K562 (cell line): ENCODE measurements at regions not wholly inside any gene's neighbourhood (a gene's known extent, or its start where the extent isn't known, plus 50 kb on each side); places are given as distances from the start of the nearest gene placed in this dataset.

Experiments used
- ATAC-seq: fragments of 200-7000 bp; cut with Tn5 transposase; 3 replicates; pipeline ENCODE4 v1.9.1; 2020; ENCODE audit warnings: moderate library complexity
- BruUV-seq: library from RNA; stranded (reverse); fragments of 400-500 nt; replicated peaks from 2 replicates; lab custom pipeline; 2021; lab: Mats Ljungman, UMichigan
- CTCF ChIA-PET: fragments of 300-600 bp; formaldehyde crosslinking; extraction: SDS; loops from one replicate; lab custom pipeline; 2021; ENCODE audit warnings: low intra/inter-chr PET ratio; lab: Yijun Ruan, JAX
- POLR2A ChIA-PET: fragments of 300-600, 350-650 bp; sonication (Branson Sonifier 250); formaldehyde crosslinking; extraction: SDS; loops from one replicate; lab custom pipeline; 2021; ENCODE audit warnings: antibody characterized with exemption, inconsistent platforms; lab: Yijun Ruan, JAX
- DNase-seq, 4 experiments: peaks; one replicate each; pipeline versions ENCODE4 v3.0.0 to v3.0.0-alpha.2; 2011 to 2018; ENCODE audit warnings: low spot score in 3 of 4, mixed read lengths in 3 of 4; ENCODE audit errors: extremely low read depth in 1 of 4
- FAIRE-seq: peaks from 2 replicates; lab custom pipeline; 2011; peaks lifted over from hg19 to GRCh38; lab: Jason Lieb, UNC
- H2AFZ ChIP-seq: 2 replicates; pipeline ENCODE4 v1.6.0; 2011; ENCODE audit warnings: low read depth, low read length, control low read depth, inconsistent platforms
- H3K27ac ChIP-seq: fragments of 200-600 bp; 3 replicates; pipeline ENCODE4 v1.8.0; 2011; ENCODE audit warnings: low read depth, mild to moderate bottlenecking, control low read depth, inconsistent platforms, low read length, moderate library complexity, mixed read lengths; ENCODE audit errors: extremely low read depth
- H3K27me3 ChIP-seq, 2 experiments: fragments of 300-600 bp in 1 of 2; 2 replicates in 1 of 2; 3 replicates in 1 of 2; pipeline versions ENCODE4 v1.6.0 to v1.8.0; 2011; ENCODE audit warnings: inconsistent platforms in 2 of 2, low read length in 2 of 2, mild to moderate bottlenecking in 1 of 2, mixed read lengths in 1 of 2, moderate library complexity in 1 of 2; ENCODE audit not compliant: control insufficient read depth in 2 of 2, insufficient read depth in 2 of 2
- H3K36me3 ChIP-seq: fragments of 300-600 bp; 3 replicates; pipeline ENCODE4 v1.8.0; 2011; ENCODE audit warnings: mild to moderate bottlenecking, low read length, inconsistent platforms; ENCODE audit not compliant: control insufficient read depth, insufficient read depth
- H3K4me1 ChIP-seq, 2 experiments: fragments of 200-600 bp in 1 of 2; replicated peaks in 1 of 2; 2 replicates in 1 of 2; 3 replicates in 1 of 2; pipeline versions ENCODE4 v1.5.1 to v1.8.0; 2011; ENCODE audit warnings: inconsistent platforms in 2 of 2, low read length in 2 of 2, mild to moderate bottlenecking in 1 of 2, mixed read lengths in 1 of 2, moderate library complexity in 1 of 2; ENCODE audit not compliant: control insufficient read depth in 2 of 2, insufficient read depth in 2 of 2
- H3K4me2 ChIP-seq: 2 replicates; pipeline ENCODE4 v1.6.1; 2011; ENCODE audit warnings: low read length, control low read depth, inconsistent platforms, mixed read lengths; ENCODE audit not compliant: insufficient read depth
- H3K4me3 ChIP-seq: fragments of 200-600 bp; sonication (generic), shearing (Covaris generic); 2 replicates; pipeline ENCODE4 v1.5.1; 2016; ENCODE audit warnings: control low read depth, inconsistent platforms
- H3K79me2 ChIP-seq: fragments of 200-600 bp; 3 replicates; pipeline ENCODE4 v1.8.0; 2011; ENCODE audit warnings: low read length, inconsistent platforms; ENCODE audit not compliant: control insufficient read depth, insufficient read depth
- H3K9ac ChIP-seq, 2 experiments: 2 replicates each; pipeline versions ENCODE4 v1.6.0 to v1.6.1; 2011; ENCODE audit warnings: low read depth in 2 of 2, low read length in 2 of 2, control low read depth in 1 of 2, inconsistent platforms in 1 of 2, mild to moderate bottlenecking in 1 of 2, mixed read lengths in 1 of 2; ENCODE audit not compliant: insufficient read depth in 1 of 2
- H3K9me1 ChIP-seq: one replicate; pipeline ENCODE4 v1.6.0; 2011; ENCODE audit warnings: inconsistent platforms, mild to moderate bottlenecking, low read length, moderate library complexity; ENCODE audit not compliant: control insufficient read depth, insufficient read depth
- H3K9me3 ChIP-seq: replicated peaks from 2 replicates; pipeline ENCODE4 v1.5.1; 2011; ENCODE audit warnings: low read depth, low read length, inconsistent platforms; ENCODE audit not compliant: control insufficient read depth, insufficient read depth
- H4K20me1 ChIP-seq: replicated peaks from 2 replicates; pipeline ENCODE4 v1.6.1; 2011; ENCODE audit warnings: low read length, inconsistent platforms, mixed read lengths; ENCODE audit not compliant: control insufficient read depth, insufficient read depth
- ARID2 ChIP-seq: fragments of 450-650 bp; IDR thresholded peaks from 2 replicates; pipeline ENCODE4 v1.6.1; 2017; ENCODE audit warnings: antibody characterized with exemption, mild to moderate bottlenecking
- CREM ChIP-seq: IDR thresholded peaks from 2 replicates; pipeline ENCODE4 v1.6.1; 2014; ENCODE audit warnings: antibody characterized with exemption, low read depth
- EP300 ChIP-seq: IDR thresholded peaks from 2 replicates; pipeline ENCODE4 v1.6.1; 2012; ENCODE audit warnings: low read length, improper control_type of control experiment
- MCM2 ChIP-seq: fragments of 450-650 bp; IDR thresholded peaks from 2 replicates; pipeline ENCODE4 v1.6.1; 2017; ENCODE audit warnings: low read depth, mild to moderate bottlenecking
- NFRKB ChIP-seq: fragments of 450-650 bp; IDR thresholded peaks from 2 replicates; pipeline ENCODE4 v1.6.1; 2016; ENCODE audit warnings: low read depth
- POLR3A ChIP-seq: IDR thresholded peaks from 2 replicates; pipeline ENCODE4 v1.6.1; 2011; ENCODE audit warnings: borderline replicate concordance, mild to moderate bottlenecking, moderate library complexity; ENCODE audit not compliant: insufficient read length, insufficient read depth; ENCODE audit errors: extremely low read depth
- RCOR1 ChIP-seq, 2 experiments: IDR thresholded peaks; 2 replicates each; pipeline ENCODE4 v1.6.1; 2012; ENCODE audit warnings: low read depth in 2 of 2, low read length in 2 of 2, borderline replicate concordance in 1 of 2, improper control_type of control experiment in 1 of 2
- USF1 ChIP-seq: sonication (generic); formaldehyde crosslinking; IDR thresholded peaks from 2 replicates; pipeline ENCODE4 v1.9.0; 2022; ENCODE audit warnings: mild to moderate bottlenecking, missing genetic modification reagents
- XRCC3 ChIP-seq: fragments of 450-650 bp; IDR thresholded peaks from 2 replicates; pipeline ENCODE4 v1.6.1; 2017; ENCODE audit warnings: mild to moderate bottlenecking, moderate library complexity
- ZNF785 ChIP-seq: fragments of 250-450 bp; sonication (Bioruptor Pico); IDR thresholded peaks from 2 replicates; pipeline ENCODE4 v1.4.0; 2020; ENCODE audit warnings: mild to moderate bottlenecking
- WGBS: fragments of 100-300 bp; shearing (Covaris generic); methylation state at CpG from one replicate; pipeline ENCODE4 v1.1.6; 2016; ENCODE audit warnings: low coverage, mixed read lengths; ENCODE audit not compliant: insufficient coverage; ENCODE audit errors: missing lambda C conversion rate; 5-methylcytosine and 5-hydroxymethylcytosine counted together
- in situ Hi-C: fragments of 300-500 bp; cut with MboI; formaldehyde crosslinking; loops from 4 replicates; pipeline ENCODE4 v1.15.0; 2018; ENCODE audit warnings: inconsistent platforms, mixed read lengths
- intact Hi-C: fragments of 100-400 bp; cut with micrococcal nuclease; formaldehyde crosslinking; loops from 2 replicates; pipeline ENCODE4 v1.14.2; 2022

GRCh38 chr4:31351695-31352094 lies 631.5 kb downstream of the PCDH7 start:
- no peak; the same call in 1 of the 3 replicates for ATAC-seq
- TF ChIP-seq CREM (no peak), ZNF785 (CRISPR knock-in tag) (no peak), XRCC3 (no peak), MCM2 (no peak), ARID2 (no peak), RCOR1 (IDR thresholded peaks at IDR 0.05; ENCODE audit: borderline replicate concordance in 1 of 2, low read depth in 2 of 2, low read length in 2 of 2) (no peak), EP300 (no peak), USF1 (CRISPR knock-in tag) (no peak), NFRKB (no peak), POLR3A (no peak)
- ChIA-PET CTCF (no interaction called here), POLR2A (no interaction called here)
- no peak overlapping the region for H2AFZ ChIP-seq
- H3K9ac ChIP-seq: no peak overlapping the region
- no peak for DNase-seq
- no TSS peak for BruUV-seq
- H3K27ac ChIP-seq: no peak overlapping the region
- H3K27me3 ChIP-seq: no peaks in the 10 kb centered on the region
- H3K4me3 ChIP-seq: no peak overlapping the region
- H3K9me1 ChIP-seq: no peaks in the 10 kb centered on the region
- intact Hi-C loops: no loop called here
- in situ Hi-C loops: no loop called here
- H3K36me3 ChIP-seq: no peaks in the 10 kb centered on the region
- no peaks in the 10 kb centered on the region for H3K9me3 ChIP-seq
- WGBS: 0% methylated on average over 3 of the region's 3 CpGs
- no peaks in the 10 kb centered on the region for H3K4me1 ChIP-seq
- H3K79me2 ChIP-seq: no peaks in the 10 kb centered on the region
- FAIRE-seq: no peak
- H4K20me1 ChIP-seq: no peaks in the 10 kb centered on the region
- H3K4me2 ChIP-seq: no peak overlapping the region
